NCI-H2107 treated with DMSO at 0.1 percent for 48 hours (cell line): ENCODE measurements at regions not wholly inside any gene's neighbourhood (a gene's known extent, or its start where the extent isn't known, plus 50 kb on each side); places are given as distances from the start of the nearest gene placed in this dataset.
"Not testable (repeated sequence)": the region's sequence is repeated elsewhere in the genome, so short reads cannot be mapped to it uniquely, and the experiment has no call there.

Experiments
- DNase-seq: peaks from one replicate; lab custom pipeline; 2025; ENCODE audit not compliant: unreplicated experiment; lab: John Stamatoyannopoulos, UW

DNA sequence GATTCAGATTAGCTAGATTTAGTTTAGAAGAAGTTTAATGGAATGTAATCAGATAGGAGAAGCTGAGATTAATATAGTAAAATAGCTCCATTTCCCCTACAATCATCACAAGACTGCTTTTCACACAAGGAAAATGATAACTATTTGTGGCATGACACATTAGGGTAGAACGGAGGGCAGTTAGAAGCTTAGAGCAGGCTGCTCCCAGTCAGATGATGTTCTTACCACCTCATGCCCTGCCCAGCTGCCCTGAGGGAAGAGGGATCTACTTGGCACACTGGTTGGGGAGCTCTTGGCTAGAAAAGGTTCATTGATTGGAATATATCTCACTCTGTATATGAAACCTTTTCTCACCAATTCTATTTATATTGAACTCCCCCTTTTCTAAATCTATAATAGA is 180.7 kb upstream of the IL15 start:
- DNase-seq: no peak

DNA sequence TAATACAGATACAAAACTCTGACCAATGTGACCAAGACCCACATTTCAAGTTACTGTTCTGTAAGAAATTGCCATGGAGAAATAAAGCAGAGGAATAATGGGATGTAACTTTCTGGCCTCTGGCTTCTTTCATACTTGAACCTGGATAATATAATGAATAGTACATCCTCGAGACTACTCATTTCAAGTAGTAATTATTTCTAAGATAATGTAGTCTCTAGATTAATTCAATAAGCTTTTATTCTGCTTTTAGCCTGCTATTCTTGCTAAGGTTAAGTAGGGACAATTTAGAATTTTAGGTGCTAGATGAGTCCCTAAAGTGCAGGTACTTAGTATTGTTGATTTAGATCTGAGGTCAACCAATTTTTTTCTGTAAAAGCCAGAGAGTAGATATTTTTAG is 178.7 kb upstream of the IL15 start:
- no peak for DNase-seq

DNA sequence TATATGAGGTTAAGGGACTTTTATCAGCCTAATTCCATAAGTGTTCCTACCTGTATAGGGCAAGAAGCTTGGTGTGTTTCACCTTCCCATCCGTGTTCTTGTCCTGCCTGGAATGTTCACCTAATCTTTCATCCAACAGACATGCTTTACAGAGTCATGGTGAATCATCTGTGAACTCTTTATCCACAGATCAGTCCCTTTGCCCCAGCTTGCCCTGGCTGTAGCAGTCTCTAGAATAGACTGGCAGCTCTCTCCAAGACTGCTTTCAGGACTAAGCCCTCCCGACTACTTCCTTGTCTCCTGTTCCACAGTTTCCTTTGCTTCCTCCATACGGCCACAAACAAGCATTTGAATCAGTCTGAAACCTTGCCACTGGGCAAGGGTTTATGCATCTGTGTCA is 177.9 kb upstream of the IL15 start:
- no peak for DNase-seq

DNA sequence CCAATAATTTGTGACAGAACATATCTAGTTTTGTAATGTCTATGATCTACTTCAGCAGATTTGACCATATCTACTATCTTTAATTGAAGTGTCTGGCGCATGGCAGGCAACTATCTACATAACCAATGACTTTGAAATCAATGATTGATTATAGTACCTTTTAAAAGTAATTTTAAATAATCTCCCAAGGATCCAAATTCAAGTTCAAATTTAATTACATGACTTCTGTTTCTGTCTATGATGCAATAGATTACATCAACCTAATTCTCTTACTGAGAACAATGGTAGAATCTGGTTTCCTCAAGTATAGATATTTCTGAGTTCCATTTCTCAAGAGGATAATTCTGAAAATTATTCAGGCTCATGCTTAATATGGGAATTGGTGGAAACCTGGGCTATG is 177.4 kb upstream of the IL15 start:
- no peak for DNase-seq

DNA sequence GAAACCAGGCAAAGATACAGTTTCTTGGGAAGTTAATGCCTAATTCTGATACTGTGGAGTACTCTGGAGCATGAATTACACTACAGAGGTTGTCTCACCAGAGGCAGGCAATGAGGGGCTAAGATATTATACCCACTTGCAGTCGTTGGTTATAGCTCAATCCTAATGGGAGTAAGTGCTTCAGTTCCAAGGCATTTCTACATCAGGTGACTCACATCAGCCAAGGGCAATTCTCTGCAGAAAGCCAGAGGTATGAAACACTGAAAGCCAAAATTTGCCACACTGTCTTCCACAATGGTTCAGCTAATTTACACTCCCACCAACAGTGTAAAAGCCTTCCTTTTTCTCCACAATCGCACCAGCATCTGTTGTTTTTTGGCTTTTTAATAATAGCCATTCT is 174.0 kb upstream of the IL15 start:
- no peak for DNase-seq

DNA sequence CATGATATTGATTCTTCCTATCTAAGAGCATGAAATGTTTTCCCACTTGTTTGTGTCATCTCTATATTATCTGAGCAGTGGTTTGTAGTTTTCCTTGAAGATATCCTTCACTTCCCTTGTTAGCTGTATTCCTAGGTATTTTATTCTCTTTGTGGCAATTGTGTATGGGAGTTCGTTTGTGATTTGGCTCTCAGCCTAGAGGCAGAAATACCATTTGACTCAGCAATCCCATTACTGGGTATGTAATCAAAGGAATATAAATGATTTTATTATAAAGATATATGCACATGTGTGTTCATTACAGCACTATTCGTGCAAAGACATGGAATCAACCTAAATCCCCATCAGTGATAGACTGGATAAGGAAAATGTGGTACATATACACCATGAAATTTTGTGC is 172.7 kb upstream of the IL15 start:
- DNase-seq: no peak

DNA sequence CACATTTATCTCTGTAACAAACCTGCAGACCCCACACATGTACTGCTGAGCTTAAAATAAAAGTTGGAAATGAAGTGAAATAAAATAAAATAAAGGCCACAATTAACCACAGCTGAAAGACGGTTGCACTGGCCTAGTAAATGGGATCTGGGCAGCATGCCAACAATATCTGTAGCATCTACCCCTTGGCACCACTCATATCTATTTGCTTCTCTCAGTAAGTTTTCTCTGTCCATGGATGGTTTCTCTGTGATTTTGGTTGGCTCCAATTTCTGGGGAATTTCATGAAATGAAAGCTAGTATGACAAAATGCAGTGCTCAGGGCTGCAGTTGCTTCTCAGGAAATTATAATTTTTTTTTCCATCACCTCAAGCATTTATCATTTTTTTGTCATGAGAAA is 172.0 kb upstream of the IL15 start:
- no peak for DNase-seq

DNA sequence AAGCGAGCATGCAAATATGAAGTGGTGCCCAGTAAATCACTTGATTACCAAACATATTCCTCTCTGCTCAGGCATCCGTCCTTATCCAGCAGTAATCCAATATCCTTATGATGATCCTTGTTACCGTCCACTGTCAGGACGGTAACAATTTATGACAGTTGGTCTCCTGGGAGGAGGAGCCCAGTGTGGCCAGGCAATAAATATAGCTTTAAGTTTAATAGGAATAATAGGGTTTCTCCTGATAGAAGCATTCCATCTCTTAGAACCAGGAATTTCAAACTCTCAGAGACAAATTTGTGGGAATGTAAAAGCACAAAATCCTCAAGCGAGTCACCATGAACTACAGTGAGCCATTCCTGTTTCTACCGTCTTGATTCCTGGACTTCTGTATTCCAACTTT is 171.2 kb upstream of the IL15 start:
- DNase-seq: no peak

DNA sequence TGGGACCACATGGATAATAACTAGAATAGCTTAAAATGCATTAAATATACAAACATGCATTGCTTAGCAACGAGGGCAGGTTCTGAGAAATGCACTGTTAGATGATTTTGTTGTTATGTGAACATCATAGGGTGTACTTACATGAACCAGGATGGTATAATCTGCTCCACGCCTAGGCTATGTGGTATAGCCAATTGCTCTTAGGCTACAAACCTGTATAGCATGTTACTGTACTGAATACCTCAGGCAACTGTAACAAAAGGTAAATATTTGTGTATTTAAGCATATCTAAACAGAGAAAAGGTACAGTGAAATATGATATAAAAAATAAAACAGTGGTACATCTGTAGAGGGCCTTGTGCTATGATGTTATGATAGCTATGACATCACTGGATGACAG is 169.2 kb upstream of the IL15 start:
- no peak for DNase-seq

DNA sequence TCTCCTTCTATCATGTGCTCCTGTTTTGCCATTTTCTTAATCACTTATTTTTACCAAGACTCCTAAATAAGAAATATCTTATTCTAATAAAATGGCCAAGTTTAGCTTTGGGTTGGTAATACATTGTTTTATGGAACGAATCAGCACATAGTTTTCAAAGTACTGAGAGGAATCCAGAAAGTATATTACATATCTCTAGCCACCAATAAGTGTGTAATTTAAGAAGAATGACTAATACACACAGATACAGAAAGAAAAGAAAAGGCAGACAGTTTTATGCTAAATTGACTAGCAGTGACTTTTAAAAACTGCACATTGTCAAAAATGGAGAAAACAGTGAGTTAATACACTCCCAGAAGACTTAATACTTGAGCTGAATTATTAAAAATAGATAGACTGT is 167.0 kb upstream of the IL15 start:
- DNase-seq: no peak

DNA sequence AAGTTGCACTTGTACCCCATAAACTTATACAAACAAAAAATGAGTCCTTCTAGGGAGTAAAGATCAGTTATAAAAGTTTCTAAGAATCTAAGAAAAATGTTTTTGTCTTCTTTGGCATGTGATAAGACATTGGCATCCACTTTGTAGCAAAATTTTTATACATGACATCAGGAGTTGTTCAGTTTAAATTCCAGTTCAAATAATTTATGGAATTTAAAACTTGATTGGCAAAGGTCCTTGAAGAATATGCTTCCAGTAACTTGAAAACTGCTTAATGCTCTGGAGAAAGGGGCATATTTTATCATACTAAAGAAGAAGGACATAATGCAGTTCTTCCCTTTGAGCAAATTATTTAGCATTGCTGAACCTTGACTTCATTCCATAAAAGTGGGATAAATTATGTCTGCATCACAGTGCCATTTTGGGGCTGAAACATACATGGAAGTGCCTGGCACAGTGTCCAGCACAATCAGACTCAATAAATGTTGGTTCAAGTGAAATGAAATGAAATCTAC is 163.3 kb upstream of the IL15 start:
- DNase-seq: no peak

DNA sequence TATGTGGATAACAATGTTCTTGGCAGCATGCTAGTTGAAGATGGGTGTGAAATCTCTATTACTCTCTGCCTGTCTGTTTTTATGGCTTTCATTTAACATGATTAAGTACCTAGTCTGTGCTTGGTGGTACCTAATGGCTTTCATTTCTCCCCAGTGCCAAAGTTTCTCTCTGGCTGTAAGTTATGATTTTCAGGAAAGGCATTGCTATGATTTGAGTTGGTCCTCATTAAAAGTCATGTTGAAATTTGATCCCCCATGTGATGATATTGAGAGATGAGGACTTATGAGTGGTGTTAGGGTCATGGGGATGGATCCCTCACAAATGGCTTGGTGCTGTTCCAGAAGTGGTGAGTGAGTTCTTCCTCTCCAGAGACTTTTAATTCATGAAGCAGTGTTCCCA is 162.4 kb upstream of the IL15 start:
- DNase-seq: no peak

DNA sequence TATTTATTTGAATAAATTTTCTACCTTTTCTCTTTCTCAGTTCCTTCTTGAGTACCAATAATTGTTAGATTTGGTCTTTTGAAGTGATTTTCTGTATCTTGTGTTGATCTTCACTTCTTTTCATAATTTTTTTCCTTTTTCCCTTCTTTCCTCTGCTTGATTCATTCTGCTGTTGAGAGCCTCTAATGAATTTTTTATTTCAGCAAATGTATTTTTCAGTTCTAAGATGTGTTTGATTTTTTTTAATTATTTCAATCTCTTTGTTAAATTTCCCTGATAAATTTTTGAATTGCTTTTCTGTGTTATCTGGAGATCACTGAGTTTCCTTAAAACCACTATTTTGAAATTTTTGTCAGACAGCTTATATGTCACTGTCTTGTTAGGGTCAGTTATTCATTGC is 155.4 kb upstream of the IL15 start:
- DNase-seq: no peak

DNA sequence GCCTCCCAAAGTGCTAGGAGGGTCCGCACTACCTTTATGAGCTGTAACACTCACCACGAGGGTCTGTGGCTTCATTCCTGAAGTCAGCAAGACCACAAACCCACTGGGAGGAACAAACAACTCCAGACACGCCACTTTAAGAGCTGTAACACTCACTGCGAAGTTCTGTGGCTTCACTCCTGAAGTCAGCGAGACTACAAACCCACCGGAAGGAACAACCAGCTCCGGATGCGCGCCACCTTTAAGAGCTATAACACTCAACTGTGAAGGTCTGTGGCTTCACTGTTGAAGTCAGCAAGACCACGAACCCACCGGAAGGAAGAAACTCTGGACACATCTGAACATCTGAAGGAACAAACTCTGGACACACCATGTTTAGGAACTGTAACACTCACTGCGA is 152.1 kb upstream of the IL15 start:
- DNase-seq: not testable (repeated sequence)

DNA sequence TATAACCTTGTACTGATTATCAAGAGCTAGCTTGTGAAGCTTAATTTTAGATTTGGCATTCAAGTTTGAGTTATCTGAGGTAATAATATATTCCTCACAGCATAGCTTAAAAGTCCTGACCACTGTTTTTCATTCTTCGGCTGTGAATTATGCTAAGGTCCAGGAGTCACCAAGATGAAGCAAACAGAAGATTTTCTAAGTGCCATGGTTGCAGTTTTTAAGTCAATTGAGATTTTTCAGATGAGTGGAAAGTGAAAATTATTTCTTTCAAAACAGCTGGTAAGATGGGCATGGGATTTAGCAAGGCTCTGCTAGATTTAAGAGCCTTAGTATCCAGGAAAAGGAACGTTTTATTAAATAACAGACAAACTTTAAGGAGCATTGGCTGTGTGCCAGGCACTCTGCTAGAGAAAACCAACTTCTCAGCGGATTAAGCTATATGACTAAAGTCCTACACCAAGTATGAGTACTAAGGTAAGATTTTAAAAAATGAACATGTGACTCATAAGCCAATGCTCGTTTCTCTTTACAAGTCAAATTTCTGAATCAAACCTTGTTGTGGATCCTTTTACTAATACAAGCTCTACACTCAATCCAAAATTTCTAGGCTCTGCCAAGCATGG is 149.9 kb upstream of the IL15 start:
- no peak for DNase-seq

DNA sequence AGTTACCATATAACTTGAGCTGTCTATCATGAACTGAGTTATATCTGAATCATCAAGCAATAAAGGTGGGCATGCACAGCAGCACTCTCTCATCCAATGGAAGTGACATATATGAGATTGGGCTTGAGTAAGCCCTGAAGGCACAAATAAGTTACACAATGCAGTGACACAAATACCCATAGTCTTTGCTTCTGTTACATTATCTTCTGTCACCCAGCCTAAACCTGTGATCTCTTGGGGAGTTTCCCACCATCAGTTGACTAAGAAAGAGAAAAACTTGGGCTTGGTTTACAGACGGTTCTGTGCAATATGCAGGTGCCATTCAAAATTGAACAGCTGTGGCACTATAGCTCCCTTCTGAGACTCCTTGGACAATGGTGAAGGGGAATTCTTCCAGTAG is 138.8 kb upstream of the IL15 start:
- DNase-seq: no peak

DNA sequence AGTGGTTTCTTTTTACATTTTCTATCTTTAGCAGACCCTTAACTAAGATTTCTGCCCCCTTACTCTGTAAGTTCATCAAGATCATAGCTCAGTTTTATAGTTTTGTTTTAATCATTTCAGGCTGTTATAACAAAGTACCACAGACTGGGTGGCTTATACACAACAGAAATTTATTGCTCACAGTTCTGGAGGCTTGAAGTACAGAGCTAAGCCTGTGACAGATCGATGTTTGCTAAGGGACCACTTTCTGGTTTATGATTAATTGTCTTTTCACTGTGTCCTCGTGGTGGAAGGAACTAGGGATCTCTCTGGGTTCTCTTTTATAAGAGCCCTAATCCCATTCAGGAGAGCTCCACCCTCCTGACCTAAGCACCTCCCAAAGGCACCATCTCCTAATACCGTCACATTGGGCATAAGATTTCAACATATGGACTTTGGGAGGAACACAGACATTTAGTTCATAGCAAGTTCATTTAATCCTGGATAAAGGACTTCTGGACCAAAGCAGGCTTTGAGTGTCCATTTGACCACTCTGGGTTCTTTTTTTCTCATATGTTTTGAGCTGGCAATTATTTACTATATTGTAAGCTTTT is 137.0 kb upstream of the IL15 start:
- no peak for DNase-seq

DNA sequence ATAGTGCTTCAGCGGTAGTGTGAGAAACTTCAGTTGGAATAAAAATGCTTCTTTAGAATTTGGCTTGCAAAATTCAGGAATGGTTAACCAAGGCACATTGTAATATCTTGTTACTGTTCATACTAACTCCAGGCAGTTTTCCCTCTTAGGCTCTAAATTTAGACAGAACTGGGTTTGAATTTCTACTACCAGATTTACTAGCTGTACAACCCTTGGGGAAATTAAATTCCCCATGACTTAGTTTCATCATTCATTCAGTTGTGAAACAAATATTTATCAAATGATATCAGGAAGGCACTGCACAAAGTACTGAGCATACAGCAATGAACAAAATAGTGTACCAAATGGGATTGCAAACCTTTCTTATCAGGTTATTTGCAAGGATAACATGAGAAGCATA is 135.0 kb upstream of the IL15 start:
- no peak for DNase-seq

DNA sequence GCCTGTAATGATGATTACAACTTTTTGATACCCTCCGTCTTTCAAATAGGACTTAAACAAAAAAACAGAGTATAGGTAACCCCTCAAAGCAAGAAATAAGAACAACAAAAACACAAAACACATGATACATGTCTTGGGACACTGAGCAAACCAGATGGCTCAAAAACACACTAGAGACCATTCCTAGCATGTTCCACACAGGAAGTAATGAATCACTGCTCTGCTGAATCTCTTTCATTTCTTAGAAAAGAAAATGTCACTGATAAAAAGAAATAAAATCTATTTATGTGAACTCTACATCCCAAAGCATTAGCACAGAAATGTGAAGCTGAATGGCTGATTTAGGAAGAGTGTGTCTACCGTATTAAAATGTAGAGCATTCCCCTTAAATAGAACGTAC is 134.5 kb upstream of the IL15 start:
- DNase-seq: no peak

DNA sequence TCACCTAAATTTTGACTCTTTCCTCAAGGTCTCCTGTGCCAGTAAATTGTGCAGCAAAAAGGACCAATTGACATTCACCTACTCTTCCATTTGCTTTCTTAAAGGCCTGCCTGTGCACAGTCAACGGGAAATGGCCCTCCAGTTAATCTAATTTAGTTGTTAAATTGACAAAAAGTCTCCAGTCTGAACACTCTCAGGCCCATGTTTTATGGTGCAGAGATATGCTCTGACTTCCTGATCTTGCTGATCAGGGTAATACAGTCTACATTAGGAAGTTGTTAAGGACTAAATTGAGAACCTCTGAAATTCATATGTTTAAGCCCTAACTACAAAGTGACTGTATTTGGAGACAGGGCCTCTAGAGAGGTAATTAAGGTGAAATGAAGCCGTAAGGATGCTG is 133.6 kb upstream of the IL15 start:
- no peak for DNase-seq

DNA sequence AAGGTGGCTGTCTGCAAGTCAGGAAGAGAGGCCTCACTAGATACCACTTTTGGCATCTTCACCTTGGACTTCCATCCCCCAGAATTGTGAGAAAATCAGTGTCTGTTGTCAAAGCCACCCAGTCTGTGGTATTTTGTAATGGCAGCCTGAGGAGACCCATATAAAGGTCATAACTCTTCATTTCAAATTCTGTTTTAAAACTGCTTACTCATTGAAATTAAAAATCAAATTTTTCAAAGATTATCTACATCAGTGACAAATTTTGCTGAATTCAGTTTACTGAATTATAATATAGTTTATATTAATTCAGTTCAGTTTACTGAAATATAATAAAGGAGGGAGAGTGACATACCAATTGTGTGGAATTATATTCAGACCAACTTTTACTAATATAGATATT is 133.1 kb upstream of the IL15 start:
- no peak for DNase-seq

DNA sequence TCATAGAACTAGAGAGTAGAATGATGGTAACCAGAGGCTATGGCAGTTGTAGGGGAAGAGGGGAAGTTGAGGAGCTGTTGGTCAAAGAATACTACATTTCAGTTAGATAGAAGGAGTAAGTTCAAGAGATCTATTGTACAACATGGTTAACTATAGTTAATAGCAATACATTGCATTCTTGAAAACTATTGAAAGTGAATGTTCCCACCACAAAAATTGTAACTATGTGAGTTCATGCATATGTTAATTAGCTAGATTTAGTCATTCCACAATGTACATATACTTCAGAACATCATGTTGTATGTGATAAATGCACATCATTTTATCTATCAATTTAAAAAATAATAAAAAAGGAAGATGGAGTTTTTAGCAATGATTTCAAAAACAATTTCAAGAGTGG is 125.3 kb upstream of the IL15 start:
- no peak for DNase-seq

DNA sequence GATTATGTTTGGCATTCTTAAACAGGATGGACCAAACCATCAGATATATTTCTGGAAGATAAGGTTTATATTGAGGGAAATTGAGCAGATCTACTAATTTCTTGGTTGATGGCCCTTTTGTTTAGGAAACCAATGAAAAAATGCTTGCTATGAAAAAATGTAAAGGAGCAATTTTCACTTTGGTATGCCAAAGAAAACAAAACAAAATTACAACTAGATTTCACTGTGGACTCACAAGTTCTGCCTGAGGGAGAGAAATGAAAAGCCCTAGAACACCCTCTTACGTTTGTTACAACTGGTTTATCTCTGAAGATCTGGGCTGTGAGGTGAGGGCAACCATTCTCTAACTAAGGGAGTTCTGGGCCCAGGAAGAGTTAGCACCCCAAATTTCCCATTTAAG is 122.5 kb upstream of the IL15 start:
- no peak for DNase-seq
